Upper lobe of left lung (tissue), 4 donors: ENCODE measurements at regions not wholly inside any gene's neighbourhood (a gene's known extent, or its start where the extent isn't known, plus 50 kb on each side); places are given as distances from the start of the nearest gene placed in this dataset.

Experiments
- POLR2A ChIP-seq, 4 donors: fragments of 450-650 bp; IDR thresholded peaks; one replicate each; pipeline ENCODE4 v1.5.1; 2016 to 2017; ENCODE audit warnings: antibody characterized with exemption in 4 of 4, mild to moderate bottlenecking in 2 of 4
- TF ChIP-seq, protein P1 (sequence below), 6 experiments: fragments of 450-650 bp in 4 of 6; fragments of 200-600 bp in 2 of 6; sonication (generic) in 2 of 6; IDR thresholded peaks; one replicate each; pipeline ENCODE4 v1.5.1; 2016 to 2019; ENCODE audit warnings: antibody characterized with exemption in 6 of 6

DNA sequence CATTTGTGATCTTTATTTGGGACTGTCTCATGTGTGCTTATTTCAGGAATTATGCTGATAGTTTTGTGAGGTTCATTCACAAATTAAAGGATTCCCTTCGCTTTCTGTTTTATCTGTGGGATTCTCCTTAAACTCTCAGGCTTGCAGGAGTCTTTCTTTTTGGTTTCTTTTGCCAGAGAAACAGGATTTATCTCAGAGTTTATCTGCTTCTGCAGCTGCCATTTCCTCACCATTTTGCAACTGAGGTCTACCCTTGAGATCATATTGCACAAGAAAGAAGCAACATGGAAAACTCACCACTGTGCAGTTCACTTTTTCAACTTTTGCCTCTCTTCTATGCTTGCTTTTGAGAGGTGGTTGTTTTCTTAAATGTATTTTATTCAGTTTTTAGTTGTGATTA is 201.0 kb downstream of the PRL start:
- TF ChIP-seq, protein P1, sequence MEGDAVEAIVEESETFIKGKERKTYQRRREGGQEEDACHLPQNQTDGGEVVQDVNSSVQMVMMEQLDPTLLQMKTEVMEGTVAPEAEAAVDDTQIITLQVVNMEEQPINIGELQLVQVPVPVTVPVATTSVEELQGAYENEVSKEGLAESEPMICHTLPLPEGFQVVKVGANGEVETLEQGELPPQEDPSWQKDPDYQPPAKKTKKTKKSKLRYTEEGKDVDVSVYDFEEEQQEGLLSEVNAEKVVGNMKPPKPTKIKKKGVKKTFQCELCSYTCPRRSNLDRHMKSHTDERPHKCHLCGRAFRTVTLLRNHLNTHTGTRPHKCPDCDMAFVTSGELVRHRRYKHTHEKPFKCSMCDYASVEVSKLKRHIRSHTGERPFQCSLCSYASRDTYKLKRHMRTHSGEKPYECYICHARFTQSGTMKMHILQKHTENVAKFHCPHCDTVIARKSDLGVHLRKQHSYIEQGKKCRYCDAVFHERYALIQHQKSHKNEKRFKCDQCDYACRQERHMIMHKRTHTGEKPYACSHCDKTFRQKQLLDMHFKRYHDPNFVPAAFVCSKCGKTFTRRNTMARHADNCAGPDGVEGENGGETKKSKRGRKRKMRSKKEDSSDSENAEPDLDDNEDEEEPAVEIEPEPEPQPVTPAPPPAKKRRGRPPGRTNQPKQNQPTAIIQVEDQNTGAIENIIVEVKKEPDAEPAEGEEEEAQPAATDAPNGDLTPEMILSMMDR (IDR thresholded peaks at IDR 0.05): no peak
- TF ChIP-seq POLR2A (IDR thresholded peaks at IDR 0.05): no peak
